Kasumi-1 (cell line): ENCODE measurements at regions not wholly inside any gene's neighbourhood (a gene's known extent, or its start where the extent isn't known, plus 50 kb on each side); places are given as distances from the start of the nearest gene placed in this dataset.

Experiments
- DNase-seq, 2 experiments: peaks; one replicate each; lab custom pipeline; 2025; lab: John Stamatoyannopoulos, UW

- DNase-seq: no peak
Observed at GRCh38 chr4:179582164-179582905, 2140.1 kb upstream of the AGA start.

GRCh38 chr4:179583221-179583620 lies 2141.0 kb upstream of the AGA start:
- no peak for DNase-seq

GRCh38 chr4:179584101-179584500 lies 2141.9 kb upstream of the AGA start:
- DNase-seq: peak; percentile 10 to 20

GRCh38 chr4:179585761-179586160 lies 2143.5 kb upstream of the AGA start:
- no peak for DNase-seq

- DNase-seq: peak in 1 of 2 experiments; percentile 11
Observed at GRCh38 chr4:179586460-179586859, 2144.2 kb upstream of the AGA start.

GRCh38 chr4:179595671-179596410 lies 2153.6 kb upstream of the AGA start:
- DNase-seq: peak; percentile 59 to 68

- no peak for DNase-seq
Observed at GRCh38 chr4:179596621-179597020, 2154.4 kb upstream of the AGA start.

GRCh38 chr4:179597301-179597700 lies 2155.1 kb upstream of the AGA start:
- DNase-seq: no peak

GRCh38 chr4:179601671-179602070 lies 2159.4 kb upstream of the AGA start:
- DNase-seq: peak; percentile 46 to 47

- no peak for DNase-seq
Observed at GRCh38 chr4:179605196-179605595, 2163.0 kb upstream of the AGA start.

GRCh38 chr4:179607003-179607402 lies 2164.8 kb upstream of the AGA start:
- DNase-seq: no peak

GRCh38 chr4:179615704-179616103 lies 2173.5 kb upstream of the AGA start:
- no peak for DNase-seq

GRCh38 chr4:179618966-179619365 lies 2176.7 kb upstream of the AGA start:
- DNase-seq: no peak

GRCh38 chr4:179624768-179625181 lies 2182.5 kb upstream of the AGA start:
- DNase-seq: peak; percentile 31 to 43

GRCh38 chr4:179625406-179625805 lies 2183.2 kb upstream of the AGA start:
- peak in 1 of 2 experiments; percentile 31 for DNase-seq

- DNase-seq: peak; percentile 13 to 20
Observed at GRCh38 chr4:179626687-179627086, 2184.4 kb upstream of the AGA start.

GRCh38 chr4:179631321-179631720 lies 2189.1 kb upstream of the AGA start:
- no peak for DNase-seq

GRCh38 chr4:179634862-179635261 lies 2192.6 kb upstream of the AGA start:
- DNase-seq: no peak

- no peak for DNase-seq
Observed at GRCh38 chr4:179662522-179662921, 2220.3 kb upstream of the AGA start.

- DNase-seq: no peak
Observed at GRCh38 chr4:179663641-179664429, 2221.6 kb upstream of the AGA start.

- DNase-seq: no peak
Observed at GRCh38 chr4:179664430-179665027, 2222.3 kb upstream of the AGA start.

GRCh38 chr4:179666226-179666625 lies 2224.0 kb upstream of the AGA start:
- DNase-seq: peak in 1 of 2 experiments; percentile 3
